ENCODE measurements at regions not wholly inside any gene's neighbourhood (a gene's known extent, or its start where the extent isn't known, plus 50 kb on each side); places are given as distances from the start of the nearest gene placed in this dataset.

DNA sequence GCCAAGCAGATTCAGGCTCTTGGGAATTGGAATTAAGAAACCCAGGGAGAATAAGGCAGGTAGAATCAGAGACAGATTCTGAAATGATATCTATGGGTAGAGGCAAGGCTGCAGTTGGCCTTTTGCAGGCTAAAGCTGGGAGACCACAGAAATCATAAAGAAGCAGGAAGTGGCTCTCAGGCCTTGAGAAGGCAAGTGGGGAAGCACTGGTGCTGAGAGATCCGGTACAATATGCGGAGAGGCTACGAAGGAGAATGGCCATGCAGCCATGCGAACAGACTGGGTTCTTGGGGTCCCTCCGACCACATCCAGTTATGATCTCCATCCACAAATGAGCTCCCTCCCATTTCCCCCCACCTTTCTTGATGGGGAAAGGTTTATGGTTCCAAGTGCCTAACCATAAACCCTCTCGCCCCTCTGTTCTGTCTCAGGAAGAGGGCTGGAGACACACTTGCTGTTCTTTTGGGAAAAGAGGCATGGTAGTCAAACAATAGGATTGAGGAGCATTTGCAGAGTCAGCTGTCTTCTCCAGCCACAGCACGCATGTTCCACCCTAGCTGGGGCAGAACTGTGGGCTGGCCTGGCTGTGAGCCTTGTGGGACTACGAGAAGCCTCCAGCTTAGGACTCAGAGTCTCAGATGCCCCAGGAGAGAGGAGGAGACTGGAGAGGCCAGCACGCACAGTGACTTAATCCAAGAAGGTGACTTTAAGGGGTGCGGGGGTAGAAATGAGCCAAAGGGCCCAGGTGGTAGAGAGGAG, 99.6 kb downstream of the RPLP1 start:
- Histone ChIP-seq H3K4me3 (ENCODE audit: low read depth, low read length) (no peak overlapping the region), H3K27me3 (ENCODE audit: insufficient read depth, low read depth, severe bottlenecking) (no peaks in the 10 kb centered on the region), H3K27ac (no peak overlapping the region), H3K9me3 (ENCODE audit: severe bottlenecking) (peaks cover 8% of the 10 kb centered on the region), H3K36me3 (no peaks in the 10 kb centered on the region)
- TF ChIP-seq, protein P1, sequence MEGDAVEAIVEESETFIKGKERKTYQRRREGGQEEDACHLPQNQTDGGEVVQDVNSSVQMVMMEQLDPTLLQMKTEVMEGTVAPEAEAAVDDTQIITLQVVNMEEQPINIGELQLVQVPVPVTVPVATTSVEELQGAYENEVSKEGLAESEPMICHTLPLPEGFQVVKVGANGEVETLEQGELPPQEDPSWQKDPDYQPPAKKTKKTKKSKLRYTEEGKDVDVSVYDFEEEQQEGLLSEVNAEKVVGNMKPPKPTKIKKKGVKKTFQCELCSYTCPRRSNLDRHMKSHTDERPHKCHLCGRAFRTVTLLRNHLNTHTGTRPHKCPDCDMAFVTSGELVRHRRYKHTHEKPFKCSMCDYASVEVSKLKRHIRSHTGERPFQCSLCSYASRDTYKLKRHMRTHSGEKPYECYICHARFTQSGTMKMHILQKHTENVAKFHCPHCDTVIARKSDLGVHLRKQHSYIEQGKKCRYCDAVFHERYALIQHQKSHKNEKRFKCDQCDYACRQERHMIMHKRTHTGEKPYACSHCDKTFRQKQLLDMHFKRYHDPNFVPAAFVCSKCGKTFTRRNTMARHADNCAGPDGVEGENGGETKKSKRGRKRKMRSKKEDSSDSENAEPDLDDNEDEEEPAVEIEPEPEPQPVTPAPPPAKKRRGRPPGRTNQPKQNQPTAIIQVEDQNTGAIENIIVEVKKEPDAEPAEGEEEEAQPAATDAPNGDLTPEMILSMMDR (IDR thresholded peaks at IDR 0.05; ENCODE audit: low read depth, low read length), result no peak
- no peak for DNase-seq

DNA sequence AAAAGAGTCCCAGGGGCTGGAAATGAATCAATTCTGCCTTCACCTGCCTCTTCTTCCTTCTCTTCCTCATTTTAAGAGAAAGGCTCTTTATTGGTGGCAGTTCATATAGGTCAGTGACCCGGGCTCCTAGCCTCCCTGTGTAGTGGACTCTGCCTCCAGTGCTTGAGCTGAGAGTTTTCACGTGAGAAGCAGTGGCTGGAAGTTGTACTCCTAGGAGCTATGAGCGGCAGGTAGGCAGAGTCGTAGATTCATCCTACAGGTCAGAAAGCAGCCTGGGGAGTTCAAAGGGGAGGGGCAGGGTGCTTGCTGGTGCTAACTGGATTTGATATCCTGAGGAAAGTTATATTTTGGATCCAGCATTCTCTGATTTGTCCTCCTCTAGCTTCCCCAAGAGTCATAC, 101.1 kb downstream of the RPLP1 start:
- Histone ChIP-seq H3K36me3 (no peaks in the 10 kb centered on the region), H3K27me3 (ENCODE audit: insufficient read depth, low read depth, severe bottlenecking) (no peaks in the 10 kb centered on the region), H3K27ac (no peak overlapping the region), H3K9me3 (ENCODE audit: severe bottlenecking) (peaks cover 8% of the 10 kb centered on the region), H3K4me3 (ENCODE audit: low read depth, low read length) (no peak overlapping the region)
- TF ChIP-seq, protein P1 (IDR thresholded peaks at IDR 0.05; ENCODE audit: low read depth, low read length), result no peak
- DNase-seq, result no peak

DNA sequence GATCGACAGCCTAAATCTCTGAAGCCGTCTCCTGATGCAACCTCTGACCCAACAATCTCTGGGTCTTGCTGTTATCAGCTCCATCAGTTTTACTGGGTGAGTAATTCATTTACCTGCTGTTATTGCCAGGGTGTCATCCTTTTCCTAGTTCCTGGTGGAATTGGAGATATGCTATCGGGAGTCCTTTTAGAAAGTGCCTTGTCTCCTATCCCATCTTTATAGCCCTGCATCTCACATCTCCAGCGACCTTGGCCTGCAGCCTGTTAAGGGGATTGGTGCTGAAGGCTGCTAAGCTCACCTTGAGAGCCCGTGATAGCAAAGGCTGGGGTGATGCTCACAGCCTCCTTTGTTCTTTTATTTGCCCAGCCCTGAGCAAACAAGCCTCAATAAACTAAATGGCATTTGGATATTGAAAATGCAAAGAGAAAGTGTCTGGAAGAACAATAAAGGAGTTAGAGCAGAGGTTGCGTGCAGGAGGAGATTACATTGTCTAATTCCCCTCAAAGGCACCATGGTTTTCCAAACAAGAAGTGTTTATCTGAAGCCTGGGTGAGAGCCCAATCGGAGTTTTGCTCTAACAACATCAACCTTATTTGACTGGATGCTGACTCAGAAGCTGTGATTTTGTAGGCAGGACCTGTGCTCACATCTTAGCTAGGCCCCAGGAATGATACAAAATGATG, 101.8 kb downstream of the RPLP1 start:
- no peaks in the 10 kb centered on the region for H3K27me3 ChIP-seq (ENCODE audit: insufficient read depth, low read depth, severe bottlenecking)
- DNase-seq, result no peak
- H3K4me3 ChIP-seq (ENCODE audit: low read depth, low read length), result no peak overlapping the region
- no peak overlapping the region for H3K27ac ChIP-seq
- no peaks in the 10 kb centered on the region for H3K36me3 ChIP-seq
- TF ChIP-seq, protein P1 (IDR thresholded peaks at IDR 0.05; ENCODE audit: low read depth, low read length), result no peak
- H3K9me3 ChIP-seq (ENCODE audit: severe bottlenecking), result peaks cover 8% of the 10 kb centered on the region

DNA sequence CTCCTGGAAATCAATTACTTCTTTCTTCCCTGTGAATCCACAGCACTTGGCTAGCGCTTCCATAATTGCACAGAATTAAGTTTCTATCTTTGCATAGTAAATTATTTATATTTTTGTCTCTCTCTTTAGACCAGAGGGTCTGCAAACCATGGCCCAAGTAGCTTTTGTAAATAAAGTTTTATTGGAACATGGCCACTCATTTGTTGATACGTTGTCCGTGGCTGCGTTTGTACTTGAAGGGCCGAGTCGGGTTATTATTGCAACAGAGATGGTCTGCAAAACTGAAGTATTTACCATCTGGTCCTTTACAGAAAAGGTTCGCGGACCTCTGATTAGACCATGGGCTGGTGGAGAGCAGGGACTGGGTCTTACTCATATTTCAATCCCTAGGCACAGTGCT, 102.5 kb downstream of the RPLP1 start:
- H3K9me3 ChIP-seq (ENCODE audit: severe bottlenecking), result peaks cover 8% of the 10 kb centered on the region
- TF ChIP-seq, protein P1 (IDR thresholded peaks at IDR 0.05; ENCODE audit: low read depth, low read length), result no peak
- DNase-seq, result no peak
- H3K27me3 ChIP-seq (ENCODE audit: insufficient read depth, low read depth, severe bottlenecking), result no peaks in the 10 kb centered on the region
- no peak overlapping the region for H3K4me3 ChIP-seq (ENCODE audit: low read depth, low read length)
- H3K36me3 ChIP-seq, result no peaks in the 10 kb centered on the region
- H3K27ac ChIP-seq, result no peak overlapping the region

DNA sequence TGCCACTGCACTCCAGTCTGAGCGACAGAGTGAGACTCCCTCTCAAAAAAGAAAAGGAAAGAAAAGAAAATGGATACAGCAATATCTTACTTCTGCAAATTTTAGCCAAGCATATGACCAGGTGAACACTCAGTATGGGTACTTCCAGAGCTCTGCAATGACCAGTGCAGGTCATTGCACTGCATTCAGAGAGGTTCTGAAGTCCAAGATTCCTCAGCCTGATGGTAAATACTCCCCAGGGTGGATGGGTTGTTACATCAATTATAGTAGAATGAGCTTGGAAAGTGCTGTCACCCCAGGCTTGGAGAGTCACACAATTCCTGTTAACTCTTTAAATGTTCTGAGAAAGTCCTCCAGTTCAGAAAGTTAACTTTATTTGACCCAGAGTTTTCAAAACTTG, 103.7 kb downstream of the RPLP1 start:
- H3K36me3 ChIP-seq, result no peaks in the 10 kb centered on the region
- TF ChIP-seq, protein P1 (IDR thresholded peaks at IDR 0.05; ENCODE audit: low read depth, low read length), result no peak
- no peak overlapping the region for H3K4me3 ChIP-seq (ENCODE audit: low read depth, low read length)
- no peak overlapping the region for H3K27ac ChIP-seq
- DNase-seq, result no peak
- no peaks in the 10 kb centered on the region for H3K27me3 ChIP-seq (ENCODE audit: insufficient read depth, low read depth, severe bottlenecking)
- H3K9me3 ChIP-seq (ENCODE audit: severe bottlenecking), result peaks cover 7% of the 10 kb centered on the region

All from WERI-Rb-1 (cell line).